Muscle of arm (tissue), 1 donor: ENCODE measurements at regions not wholly inside any gene's neighbourhood (a gene's known extent, or its start where the extent isn't known, plus 50 kb on each side); places are given as distances from the start of the nearest gene placed in this dataset.

Source experiments
- DNase-seq: peaks from one replicate; pipeline ENCODE4 v3.0.0-alpha.2; 2013

DNA sequence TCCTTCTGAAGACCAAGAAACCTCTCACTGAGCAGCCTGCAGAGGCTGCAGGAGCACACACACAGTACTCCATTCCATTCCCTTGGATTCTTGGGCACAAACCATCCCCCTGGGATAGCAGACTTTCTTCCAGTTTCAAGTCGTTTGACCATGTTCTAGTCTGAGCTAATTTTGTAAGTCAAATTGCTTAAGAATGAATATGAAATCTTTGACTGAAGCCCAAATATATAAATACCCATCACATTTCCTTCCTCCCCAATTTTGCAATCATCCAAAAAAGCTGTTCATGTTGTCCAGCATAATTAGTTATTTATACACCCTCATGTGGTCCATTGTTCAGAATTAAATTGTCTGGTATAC, 231.2 kb upstream of the TPRG1 start:
- no peak for DNase-seq

DNA sequence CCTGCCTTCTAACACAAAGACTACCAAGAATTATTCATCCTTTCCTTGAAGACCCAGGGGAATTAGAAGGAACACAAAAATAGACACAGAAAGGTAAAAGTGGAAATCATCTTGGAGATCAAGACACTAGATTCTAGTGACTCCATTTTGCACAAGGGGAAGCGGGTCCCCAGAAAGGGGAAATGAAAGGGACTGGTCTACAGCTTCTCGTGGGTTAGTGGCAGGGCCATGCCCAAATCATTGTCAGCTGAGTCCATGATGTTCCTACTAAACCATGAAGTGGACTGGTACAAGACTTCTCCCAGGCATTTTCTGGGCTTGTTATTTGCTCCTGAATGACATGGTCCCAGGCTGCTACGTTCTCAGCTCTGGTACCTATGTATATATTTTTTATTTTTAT, 230.7 kb upstream of the TPRG1 start:
- DNase-seq: no peak

DNA sequence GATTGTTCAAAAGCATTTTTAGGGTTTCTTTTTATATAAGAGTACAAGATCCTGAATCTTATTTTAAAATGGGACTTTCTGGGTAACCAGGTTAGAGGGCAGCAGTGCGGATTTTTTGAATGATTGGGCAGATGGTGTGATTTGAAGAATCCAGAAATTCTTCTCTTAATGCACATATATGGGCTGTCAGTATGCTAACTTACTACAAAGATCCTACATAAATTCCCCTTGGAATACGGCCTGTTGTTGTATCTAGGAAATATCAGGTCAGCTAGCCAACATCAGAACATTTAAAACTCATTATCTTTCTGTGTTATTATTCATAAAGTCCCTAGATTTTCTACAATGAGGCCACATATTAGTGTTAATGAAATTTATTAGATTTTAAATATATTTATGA, 229.6 kb upstream of the TPRG1 start:
- DNase-seq: no peak

DNA sequence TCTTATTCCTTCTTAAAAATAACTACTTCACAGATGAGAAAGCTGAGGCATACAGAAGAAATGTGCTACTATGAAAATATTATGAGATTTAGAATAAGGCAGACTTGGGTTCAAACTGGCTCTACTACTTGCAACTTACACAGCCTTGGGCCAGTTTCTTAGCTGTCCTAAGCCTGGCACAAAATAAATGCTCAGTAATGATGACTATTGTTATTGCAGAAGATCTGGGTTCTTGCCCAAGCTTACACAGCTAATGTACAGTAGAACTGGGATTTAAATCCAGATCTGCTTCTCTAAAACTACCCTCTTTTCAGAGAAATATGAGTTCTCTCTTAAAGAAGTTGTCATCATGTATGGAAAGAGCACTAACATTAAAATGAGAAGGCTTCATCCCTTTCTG, 228.2 kb upstream of the TPRG1 start:
- no peak for DNase-seq

DNA sequence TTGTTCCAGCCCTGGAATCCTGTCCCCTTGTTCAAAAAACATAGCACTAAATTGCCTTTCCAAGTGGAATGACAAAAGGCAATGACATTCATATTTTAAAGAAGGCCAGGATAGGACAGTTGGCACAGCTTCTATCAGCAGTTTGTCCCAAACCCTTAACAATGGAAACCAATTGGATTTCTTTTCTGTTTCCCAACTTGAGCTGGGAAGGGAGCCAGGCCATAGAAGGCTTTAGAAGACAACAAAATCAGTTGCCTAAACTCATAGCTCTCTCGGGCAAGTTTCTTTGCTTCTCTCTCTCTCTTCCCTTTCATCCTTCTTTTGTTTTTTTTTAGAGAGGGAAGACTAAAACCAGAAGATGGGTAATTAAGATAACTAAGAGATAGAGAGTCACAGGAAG, 227.7 kb upstream of the TPRG1 start:
- DNase-seq: no peak

DNA sequence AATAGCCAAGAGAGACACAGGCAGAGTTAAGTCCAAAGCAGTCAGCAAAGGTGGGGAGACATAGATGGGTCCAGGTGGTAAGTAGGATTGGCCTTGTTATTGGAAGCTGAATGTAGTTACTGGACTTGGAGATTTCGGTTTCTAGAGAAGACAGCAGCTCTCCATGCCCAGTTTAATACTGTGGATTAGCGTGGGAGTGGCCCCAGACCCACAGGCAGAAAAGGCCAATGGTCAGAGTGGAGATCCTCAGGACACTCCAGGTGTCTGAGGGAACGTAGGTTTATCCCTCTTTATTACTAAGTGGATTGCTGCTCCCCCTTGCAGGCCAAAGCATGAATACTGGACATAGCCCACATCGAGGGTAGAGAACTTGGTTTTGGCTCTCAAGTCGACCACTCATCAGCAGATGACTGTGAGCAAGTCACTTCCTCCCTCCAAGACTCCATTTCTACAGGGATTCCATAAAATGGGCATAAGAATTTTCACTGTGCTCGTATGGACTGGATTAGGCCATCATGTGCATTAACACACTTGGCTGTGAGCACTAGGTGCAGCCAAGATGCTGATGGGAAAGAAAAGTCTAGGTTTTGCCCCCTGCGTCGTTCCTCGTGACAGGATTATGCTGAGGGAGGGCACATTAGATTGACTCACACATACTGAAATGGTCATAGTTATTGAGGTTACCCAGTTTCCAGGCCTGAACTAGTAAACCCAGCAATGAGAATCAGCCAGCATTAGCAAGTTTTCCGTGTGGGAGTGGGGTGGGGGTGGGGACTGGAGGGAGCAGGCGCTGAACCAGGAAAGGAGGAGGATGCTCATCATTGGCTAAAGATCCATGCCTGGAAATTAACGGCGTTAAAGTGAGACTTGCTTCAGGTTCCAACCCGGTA, 225.2 kb upstream of the TPRG1 start:
- DNase-seq: peak; percentile 43

DNA sequence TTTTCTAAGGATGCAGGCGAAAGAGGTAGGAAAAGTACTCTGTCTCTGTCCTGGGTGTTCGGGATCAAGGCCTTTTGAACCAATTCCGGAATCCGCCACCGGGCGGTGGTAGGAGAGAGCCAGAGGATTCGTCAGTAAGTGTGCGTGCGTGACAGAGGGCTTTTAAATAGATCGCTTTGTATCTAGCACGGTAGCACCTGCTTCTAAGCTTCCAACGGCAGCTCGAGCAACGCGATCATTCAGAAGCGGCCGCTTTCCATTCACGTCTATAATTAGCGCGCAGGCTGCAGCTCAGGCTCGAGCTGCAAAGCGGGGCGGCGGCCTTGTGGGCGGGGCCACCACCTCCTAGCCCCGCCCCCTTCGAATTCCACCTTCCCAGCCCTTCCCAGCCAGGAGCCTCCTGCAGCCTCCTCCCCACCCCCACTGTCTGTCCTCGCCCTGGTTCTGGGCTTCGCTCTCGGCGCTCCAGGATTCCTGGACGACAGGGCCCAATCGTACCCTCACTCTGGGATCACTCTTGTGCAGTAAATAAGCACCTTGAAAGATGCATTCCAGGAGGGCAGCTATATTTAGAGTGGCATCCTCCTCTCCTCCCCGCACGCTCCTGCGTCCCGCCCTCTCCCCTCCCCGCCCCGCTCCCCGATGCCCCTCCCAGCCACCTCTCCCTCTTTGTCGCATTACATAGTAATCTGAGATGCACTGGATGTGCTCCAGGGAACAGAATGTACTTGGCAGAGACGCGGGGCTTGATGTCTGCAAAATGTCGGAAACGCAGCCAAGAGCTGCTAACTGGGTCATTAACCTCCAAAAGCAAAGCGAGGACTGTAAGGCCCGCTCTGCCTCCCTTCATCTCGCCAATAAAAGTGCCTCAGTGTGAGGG, 224.1 kb upstream of the TPRG1 start:
- DNase-seq: peak; percentile 98

DNA sequence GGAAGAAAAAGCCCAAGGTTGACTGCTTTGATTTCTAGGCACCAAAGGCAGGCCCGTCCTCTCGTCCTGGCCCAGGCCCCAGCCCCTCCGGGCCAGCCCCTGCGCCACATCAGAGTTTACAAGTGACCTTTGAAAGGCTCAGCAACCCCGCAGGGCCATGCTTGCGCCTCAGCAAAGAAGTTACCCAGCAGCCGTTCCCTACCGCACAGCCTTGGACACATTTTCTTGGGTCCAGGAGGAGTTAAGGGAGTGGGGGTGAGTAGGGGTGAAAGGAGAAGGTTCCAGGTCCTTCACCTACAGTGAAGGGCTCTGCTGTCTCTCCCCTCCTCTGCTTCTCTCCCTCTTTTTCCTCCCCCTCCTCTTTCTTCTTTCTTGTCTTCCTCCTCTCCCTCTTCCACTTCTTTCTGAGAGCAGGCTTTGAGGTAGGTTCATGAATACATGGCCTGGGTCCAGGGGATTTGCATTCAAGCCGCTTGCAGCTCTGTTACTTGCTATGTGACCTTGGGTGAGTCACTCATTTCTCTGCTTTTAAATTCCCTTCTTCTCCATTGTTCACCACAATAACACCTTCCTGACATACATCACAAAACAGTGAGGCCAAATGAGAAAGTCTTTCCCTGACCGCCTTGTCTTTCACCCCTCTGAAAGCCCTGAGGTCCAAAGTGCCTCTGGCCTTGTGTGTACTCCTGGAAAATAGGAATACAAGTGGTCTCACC, 223.3 kb upstream of the TPRG1 start:
- peak; percentile 44 for DNase-seq

DNA sequence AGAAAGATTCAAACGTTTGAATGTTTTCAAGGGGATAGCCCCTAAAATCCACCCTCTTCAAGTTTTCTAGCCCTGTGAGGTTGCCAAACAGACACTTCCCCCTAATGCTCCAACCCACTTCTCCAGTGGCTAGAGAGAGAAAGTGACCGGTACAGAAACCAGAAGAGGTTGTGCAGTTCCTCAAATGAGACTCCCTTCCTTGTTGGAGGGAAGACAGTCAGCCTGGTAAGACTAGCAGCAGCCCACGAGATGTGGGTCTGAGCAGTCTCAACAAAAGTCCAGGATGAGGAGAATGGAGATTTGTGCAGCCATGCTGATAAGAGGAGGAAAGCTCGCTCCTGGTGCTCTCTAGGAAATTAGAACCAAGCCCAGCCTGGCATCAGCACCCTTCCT, 222.8 kb upstream of the TPRG1 start:
- no peak for DNase-seq

DNA sequence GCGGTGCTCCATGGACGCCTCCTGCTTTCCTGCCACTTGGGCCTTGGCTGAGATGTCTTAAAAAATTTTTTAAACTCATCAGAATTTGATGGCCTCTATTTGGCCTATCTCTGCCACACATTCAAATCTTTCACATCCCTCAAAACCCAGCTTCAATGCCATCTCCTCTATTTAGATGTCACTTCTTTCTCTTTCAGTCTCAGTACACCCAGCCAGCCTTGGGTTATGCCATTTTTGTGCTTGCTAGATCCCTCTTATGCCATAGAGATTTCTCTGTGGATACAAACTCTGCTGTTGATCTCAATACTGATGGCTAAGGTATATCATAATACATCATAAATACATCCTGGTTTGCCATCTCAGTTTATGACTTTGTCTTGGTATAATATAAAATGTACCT, 222.3 kb upstream of the TPRG1 start:
- DNase-seq: no peak

DNA sequence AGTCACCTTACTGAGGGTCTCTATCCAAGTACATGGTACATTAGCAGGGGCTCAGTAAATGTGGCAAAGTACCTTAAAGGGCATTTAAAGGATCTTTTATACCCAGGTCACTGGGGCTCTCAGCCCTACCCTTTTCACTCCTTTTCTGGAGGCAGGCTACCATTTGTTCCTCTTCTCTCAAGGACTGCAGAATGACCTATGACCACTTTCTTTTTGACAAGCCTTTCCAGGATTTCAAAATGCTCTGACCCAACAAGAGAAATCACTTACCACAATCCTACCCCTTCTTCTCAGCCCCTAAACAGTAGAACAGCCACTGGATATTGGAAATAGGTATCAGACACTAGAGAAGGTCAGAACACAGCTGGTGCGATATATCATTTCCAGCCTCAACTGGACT, 221.8 kb upstream of the TPRG1 start:
- no peak for DNase-seq

DNA sequence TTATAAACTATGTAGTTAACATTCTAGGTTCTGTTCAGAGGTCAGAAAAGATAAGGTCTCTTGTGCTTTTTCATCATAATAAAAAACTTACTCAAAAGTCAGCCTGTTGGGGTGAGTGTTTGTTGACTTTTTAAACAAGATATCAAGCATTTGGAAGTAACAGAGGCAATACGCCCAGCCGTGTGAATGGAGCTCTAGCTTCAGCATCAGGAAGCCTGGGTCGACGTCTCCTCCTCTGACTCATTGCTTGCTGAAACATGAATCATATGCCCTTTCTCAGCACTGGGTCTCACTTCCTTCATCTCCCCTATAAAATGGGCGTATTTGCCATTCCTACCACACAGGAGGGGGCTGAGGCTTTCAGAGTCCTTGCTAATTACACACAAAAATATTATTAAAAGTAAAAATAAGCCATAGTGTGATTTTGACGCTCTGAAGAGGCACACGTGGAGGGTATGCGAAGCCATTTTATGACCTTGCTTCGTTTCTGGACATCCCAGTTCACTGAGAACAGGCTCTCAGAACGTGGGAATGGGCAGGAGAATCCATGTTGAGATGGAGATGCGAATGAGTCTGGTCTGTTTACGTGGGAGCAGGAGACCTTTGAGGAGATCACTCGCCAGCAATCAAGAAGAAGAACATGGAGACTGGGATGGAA, 220.8 kb upstream of the TPRG1 start:
- no peak for DNase-seq

DNA sequence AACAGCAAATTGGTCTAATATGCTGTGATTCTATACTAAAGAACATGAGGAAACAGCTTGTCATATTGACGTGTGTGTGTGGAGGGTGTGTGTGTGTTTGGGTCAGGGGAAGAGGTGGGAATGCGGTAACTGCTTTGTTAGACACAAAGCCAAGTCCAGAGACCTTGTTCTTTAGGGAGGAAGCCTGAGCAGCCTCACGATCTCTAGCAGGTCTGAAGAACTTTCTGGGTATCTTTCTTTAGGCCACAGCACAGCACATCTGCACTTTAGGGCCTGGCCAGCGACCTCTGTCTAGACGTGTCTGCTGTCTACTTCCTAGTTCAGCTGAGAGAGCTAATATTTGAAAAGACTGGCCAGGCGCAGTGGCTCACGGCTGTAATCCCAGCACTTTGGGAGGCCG, 220.0 kb upstream of the TPRG1 start:
- no peak for DNase-seq

DNA sequence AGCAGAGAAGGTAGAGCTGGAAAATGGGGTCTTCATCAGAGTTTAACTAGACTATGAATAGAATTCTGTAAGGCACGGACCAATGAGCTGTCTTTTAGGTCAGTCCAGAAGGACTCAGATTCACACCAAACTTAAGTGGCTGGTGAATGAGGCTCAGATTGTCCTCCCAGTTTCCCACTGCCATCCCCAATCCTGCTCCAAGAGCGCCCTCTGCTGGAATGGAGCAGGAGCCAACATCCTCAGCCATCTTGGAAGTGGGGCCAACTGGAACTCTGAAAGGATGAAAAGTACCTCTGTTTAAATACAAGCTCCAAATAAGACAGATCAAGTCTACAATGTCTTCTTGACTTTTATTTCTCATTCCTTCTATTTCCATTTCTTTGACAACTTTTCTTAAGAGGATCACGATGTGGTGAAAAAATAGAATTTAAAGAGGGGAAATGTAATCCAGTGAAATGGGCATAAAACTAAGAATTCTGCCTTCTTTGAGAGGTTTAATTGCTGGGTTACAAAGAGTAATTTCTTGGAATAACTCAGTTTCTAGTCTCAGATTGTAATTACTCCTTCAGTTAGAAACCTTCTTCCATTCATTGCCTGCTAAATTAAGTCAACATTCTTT, 217.1 kb upstream of the TPRG1 start:
- DNase-seq: peak; percentile 90

DNA sequence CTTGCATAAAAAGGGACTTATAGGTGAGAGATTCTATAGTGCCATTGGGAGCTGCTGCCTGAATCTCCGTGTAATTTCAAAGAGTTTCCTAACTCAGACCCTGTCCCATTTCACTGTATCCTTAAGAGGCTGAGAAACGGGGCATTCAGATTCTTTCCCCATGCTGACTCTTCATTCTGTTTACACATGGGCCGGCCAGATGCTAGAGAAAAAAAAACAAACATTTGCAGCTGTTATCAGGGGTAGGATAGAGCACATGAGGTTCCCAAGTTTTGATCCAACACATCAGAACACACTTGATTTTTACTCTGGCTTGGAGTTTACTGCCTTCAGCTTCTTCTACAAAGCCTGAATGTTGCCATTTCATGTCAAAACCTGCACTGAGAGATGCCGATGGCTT, 215.9 kb upstream of the TPRG1 start:
- DNase-seq: no peak

DNA sequence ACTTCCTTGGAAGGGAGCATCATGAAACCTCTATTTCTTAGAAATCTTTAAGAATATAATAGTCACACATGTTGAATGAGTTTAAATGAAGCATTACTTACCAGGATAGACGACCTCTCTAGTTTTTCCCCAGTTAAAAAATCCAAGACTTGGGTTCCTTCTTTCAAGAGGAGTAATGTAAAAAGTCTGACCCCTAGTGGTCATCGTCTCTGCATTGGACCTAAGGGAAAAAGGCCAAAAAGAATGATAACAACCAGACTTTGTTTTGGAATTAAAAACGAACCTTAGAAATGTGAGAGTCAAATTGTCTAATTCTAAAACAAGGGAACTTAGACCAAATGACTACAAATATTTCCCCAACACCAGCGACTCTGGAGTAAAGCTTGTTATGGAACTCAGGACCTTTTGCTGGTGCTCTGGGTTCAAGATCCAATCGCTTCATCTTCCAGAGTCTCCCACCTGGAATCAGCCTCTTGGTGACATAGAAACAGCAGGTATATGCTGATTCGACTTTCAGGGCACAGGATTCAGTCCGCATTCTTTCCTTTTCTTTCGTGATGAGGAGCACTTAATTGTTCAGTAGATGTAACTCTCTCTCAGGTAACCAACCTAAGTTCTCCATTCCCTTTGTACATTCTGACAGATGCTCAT, 214.8 kb upstream of the TPRG1 start:
- DNase-seq: peak; percentile 66

DNA sequence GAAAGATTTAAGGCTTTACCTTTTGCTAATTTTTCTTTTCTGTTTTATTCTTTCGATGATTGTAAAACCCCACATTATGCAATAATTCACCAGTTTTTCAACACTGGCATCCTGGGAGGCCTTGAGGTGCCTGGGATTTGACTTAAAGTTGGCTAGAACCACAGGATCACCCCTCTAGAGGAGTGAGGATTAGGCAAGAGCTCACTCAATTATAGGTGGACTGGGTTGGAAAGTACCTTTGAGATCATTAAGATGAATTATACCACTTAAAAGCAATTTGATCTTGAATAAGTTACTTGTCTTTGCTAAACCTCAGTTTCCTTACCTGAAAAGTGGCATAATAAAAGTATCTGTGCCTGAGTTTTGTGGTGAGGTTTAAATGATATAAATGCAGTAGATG, 212.8 kb upstream of the TPRG1 start:
- DNase-seq: no peak

DNA sequence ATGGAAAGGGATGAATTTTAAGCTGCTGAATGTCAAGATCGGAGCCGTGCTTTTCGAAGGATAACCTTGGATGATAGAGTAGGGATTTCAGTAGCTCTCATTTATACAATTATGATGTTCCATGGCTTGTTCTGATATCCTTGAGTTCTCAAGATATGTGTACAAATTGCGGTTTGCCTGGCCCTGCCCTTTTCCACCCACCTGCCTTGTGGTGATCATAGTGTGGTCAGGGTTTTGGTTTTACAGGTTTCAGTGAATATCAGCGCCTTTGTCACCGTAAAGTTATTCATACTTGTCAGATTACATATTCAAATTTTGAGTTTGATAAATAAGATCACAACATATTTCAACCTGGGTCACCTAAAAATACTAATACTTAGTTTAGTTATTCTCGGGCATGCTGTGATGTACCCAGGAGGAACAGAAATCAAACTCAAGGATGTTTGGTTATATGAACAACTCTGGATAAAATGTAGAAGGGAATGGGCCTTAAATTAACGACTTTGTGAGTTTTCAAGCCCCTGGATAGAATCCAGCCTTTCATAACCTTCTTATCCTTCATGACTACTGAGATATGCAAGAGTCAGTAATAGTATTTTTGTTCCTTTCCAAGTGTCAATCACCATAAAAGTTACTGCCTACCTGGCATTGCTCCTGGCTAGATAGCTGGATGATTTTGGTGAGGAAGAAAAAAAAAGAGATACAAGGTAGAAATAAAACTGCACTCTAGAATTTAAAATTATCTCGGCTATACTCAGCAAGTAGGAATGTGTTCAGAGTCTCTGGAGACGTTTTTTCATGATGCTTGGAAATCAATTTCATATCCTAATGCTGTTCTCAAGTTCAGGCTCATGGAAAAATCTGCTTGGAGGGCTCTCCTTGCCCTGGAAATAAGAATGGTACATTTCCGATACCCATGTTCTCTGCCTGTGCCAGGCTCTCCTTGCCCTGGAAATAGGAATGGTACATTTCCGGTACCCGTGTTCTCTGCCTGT, 209.2 kb upstream of the TPRG1 start:
- DNase-seq: peak; percentile 39

DNA sequence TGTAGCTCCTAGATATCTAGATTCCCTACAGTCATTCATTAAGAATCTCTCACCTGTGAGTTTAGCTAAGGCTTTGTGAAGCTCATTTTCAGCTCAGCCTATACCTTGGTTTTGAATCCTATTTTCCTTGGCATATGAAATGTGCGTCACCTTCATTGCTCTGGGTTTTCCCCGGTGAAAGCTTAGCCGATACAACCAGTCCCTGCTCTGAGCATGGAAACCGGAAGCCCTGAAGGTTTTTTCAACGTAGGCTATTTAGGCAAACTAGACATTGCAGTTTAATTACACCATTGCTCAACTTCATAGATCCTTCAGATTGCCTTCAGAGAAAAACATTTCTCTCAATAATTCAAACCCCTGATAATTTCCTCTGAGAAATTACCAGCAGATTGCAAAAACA, 206.8 kb upstream of the TPRG1 start:
- no peak for DNase-seq

DNA sequence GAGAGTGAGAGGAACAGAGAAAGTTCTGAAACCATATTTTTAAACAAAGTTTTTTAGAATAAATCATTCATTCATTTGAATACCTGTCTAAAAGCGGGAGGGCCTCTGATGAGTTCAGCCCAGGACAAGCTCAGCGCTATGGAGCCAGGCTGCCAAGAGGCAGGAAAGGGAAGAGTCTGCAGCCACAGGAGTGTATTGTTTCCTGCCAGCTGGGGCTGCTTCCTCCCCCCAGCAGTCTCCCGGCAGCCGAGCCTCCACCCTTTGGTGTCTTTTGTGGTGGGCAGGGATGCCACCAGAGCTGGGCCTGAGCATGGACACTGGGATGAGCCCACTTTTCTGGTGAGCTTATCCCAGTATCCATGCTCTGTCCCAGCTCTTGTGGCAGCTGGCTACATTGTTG, 199.5 kb upstream of the TPRG1 start:
- DNase-seq: no peak
